Smooth muscle cell (in vitro differentiated cells): ENCODE measurements at regions not wholly inside any gene's neighbourhood (a gene's known extent, or its start where the extent isn't known, plus 50 kb on each side); places are given as distances from the start of the nearest gene placed in this dataset.

Experiments used
- DNase-seq: peaks from one replicate; lab custom pipeline; 2025; ENCODE audit not compliant: unreplicated experiment; lab: John Stamatoyannopoulos, UW
- H2AFZ ChIP-seq: fragments of 200-600 bp; sonication (generic); 2 replicates; pipeline ENCODE4 v1.6.0; 2016; ENCODE audit warnings: antibody characterized with exemption, low read depth, mild to moderate bottlenecking
- H3F3A ChIP-seq: fragments of 200-600 bp; sonication (generic); 2 replicates; pipeline ENCODE4 v1.6.0; 2017; ENCODE audit warnings: antibody characterized with exemption, low read depth
- H3K27ac ChIP-seq: fragments of 200-600 bp; sonication (generic); 2 replicates; pipeline ENCODE4 v1.5.1; 2016; ENCODE audit warnings: low read depth, mild to moderate bottlenecking
- H3K27me3 ChIP-seq: fragments of 200-600 bp; sonication (generic); 2 replicates; pipeline ENCODE4 v1.6.1; 2016; ENCODE audit warnings: low read depth, mild to moderate bottlenecking
- H3K36me3 ChIP-seq: fragments of 200-600 bp; sonication (generic); 2 replicates; pipeline ENCODE4 v1.5.1; 2016; ENCODE audit warnings: low read depth
- H3K4me1 ChIP-seq: fragments of 200-600 bp; sonication (generic); 2 replicates; pipeline ENCODE4 v1.5.1; 2016; ENCODE audit warnings: low read depth
- H3K4me2 ChIP-seq: fragments of 200-600 bp; sonication (generic); 2 replicates; pipeline ENCODE4 v1.6.0; 2016; ENCODE audit warnings: mild to moderate bottlenecking
- H3K4me3 ChIP-seq: fragments of 200-600 bp; sonication (generic); 2 replicates; pipeline ENCODE4 v1.5.1; 2016; ENCODE audit warnings: mild to moderate bottlenecking
- H3K79me2 ChIP-seq: fragments of 200-600 bp; sonication (generic); 2 replicates; pipeline ENCODE4 v1.6.0; 2016; ENCODE audit warnings: low read depth, mild to moderate bottlenecking
- H3K9ac ChIP-seq: fragments of 200-600 bp; sonication (generic); 2 replicates; pipeline ENCODE4 v1.6.0; 2016; ENCODE audit warnings: low read depth
- H3K9me3 ChIP-seq: fragments of 200-600 bp; sonication (generic); replicated peaks from 2 replicates; pipeline ENCODE4 v1.5.1; 2016; ENCODE audit warnings: low read depth
- H4K20me1 ChIP-seq: fragments of 200-600 bp; sonication (generic); 2 replicates; pipeline ENCODE4 v1.6.0; 2016; ENCODE audit warnings: low read depth
- WGBS: methylation state at CpG from one replicate; pipeline ENCODE4 v1.1.7; 2016; ENCODE audit warnings: low lambda C conversion rate; 5-methylcytosine and 5-hydroxymethylcytosine counted together
- TF ChIP-seq, protein P1 (sequence below): fragments of 200-600 bp; sonication (generic); IDR thresholded peaks from 2 replicates; pipeline ENCODE4 v1.5.1; 2017; ENCODE audit warnings: borderline replicate concordance, mild to moderate bottlenecking, antibody characterized with exemption; ENCODE audit not compliant: insufficient read depth, poor library complexity, severe bottlenecking

DNA sequence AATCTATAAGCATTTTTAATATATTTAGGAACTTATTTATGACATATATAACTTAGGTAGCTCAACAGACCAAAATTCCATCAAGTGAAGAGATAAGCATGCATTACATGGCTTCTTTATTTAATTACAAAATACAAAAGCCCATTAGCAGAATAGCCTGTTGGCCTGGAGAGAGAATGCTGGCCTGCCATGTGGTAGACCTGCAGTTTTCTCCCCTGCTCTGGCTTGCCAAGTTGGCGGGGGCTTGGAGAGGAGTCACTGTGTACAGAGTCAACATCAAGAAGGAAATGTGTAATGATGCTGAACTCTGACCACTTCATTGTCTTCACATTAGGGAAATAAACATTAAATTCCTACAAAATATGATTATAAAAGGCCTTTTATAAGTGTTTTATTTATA, 69.8 kb upstream of the CNTLN start:
- Histone ChIP-seq H3K4me1 (no peaks in the 10 kb centered on the region), H4K20me1 (no peaks in the 10 kb centered on the region), H3K79me2 (no peaks in the 10 kb centered on the region), H3K9me3 (no peaks in the 10 kb centered on the region), H3K4me3 (no peak overlapping the region), H3F3A (no peaks in the 10 kb centered on the region), H3K27ac (no peak overlapping the region), H3K27me3 (peaks cover 21% of the 10 kb centered on the region), H2AFZ (no peak overlapping the region), H3K9ac (no peak overlapping the region), H3K4me2 (no peak overlapping the region), H3K36me3 (no peaks in the 10 kb centered on the region)
- 94% methylated on average over 1 of the region's 1 CpG for WGBS
- TF ChIP-seq, protein P1, sequence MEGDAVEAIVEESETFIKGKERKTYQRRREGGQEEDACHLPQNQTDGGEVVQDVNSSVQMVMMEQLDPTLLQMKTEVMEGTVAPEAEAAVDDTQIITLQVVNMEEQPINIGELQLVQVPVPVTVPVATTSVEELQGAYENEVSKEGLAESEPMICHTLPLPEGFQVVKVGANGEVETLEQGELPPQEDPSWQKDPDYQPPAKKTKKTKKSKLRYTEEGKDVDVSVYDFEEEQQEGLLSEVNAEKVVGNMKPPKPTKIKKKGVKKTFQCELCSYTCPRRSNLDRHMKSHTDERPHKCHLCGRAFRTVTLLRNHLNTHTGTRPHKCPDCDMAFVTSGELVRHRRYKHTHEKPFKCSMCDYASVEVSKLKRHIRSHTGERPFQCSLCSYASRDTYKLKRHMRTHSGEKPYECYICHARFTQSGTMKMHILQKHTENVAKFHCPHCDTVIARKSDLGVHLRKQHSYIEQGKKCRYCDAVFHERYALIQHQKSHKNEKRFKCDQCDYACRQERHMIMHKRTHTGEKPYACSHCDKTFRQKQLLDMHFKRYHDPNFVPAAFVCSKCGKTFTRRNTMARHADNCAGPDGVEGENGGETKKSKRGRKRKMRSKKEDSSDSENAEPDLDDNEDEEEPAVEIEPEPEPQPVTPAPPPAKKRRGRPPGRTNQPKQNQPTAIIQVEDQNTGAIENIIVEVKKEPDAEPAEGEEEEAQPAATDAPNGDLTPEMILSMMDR = no peak
- no peak for DNase-seq

DNA sequence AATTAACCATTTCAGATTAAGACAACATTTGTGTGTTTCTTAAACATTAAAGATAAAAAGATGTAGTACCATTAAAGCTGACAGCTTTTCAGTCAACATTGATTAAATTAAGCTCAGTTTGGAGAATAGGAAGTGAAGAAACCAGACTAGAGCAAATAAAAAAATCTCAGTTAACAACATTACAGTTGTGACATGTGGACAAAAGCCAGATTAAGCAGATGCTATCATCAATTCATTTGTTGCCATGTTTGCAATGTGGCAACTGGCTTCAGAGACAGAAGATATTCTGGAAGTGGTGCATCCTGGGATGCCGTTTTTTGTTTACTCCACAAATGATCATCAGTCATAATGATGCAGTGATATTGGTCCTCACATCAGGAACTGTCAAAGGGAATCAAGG, 70.3 kb upstream of the CNTLN start:
- Histone ChIP-seq H3K4me3 (no peak overlapping the region), H3K27ac (no peak overlapping the region), H3K27me3 (peaks cover 21% of the 10 kb centered on the region), H3K4me1 (no peaks in the 10 kb centered on the region), H3F3A (no peaks in the 10 kb centered on the region), H3K9me3 (no peaks in the 10 kb centered on the region), H2AFZ (no peak overlapping the region), H3K9ac (no peak overlapping the region), H3K4me2 (no peak overlapping the region), H4K20me1 (no peaks in the 10 kb centered on the region), H3K79me2 (no peaks in the 10 kb centered on the region), H3K36me3 (no peaks in the 10 kb centered on the region)
- TF ChIP-seq, protein P1 = no peak
- no peak for DNase-seq
- 75% methylated on average over 1 of the region's 1 CpG for WGBS

DNA sequence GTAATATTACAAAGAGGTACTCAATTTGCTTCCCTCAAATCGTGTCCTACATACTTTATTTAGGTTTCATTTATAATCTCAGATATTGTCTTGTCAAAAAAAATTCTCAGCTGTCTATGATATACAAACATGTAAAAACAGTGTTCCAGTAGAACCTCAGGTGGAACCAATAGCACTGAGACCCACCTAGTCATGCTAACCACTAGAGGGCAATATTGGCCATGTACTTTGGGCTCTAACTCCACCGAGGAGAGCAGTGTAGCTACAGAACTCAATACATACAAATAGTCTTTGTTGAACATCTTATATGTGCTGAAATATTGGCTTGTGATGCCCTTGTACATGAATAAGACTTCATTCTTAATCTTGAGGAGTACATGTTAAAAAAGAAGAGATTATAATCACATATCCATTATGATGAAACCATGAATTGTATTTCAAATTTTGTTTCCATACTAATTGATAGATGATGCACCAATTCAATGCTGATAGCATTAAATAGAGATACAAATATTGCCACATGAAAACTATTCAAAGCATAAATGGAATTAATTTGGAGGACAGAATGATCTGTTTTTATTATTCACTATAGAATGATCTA, 71.2 kb upstream of the CNTLN start:
- H3K27me3 ChIP-seq = peaks cover 21% of the 10 kb centered on the region
- DNase-seq = no peak
- H3K9me3 ChIP-seq = no peaks in the 10 kb centered on the region
- H3K79me2 ChIP-seq = no peaks in the 10 kb centered on the region
- H3K4me1 ChIP-seq = no peaks in the 10 kb centered on the region
- H2AFZ ChIP-seq = no peak overlapping the region
- H3K36me3 ChIP-seq = no peaks in the 10 kb centered on the region
- H4K20me1 ChIP-seq = no peaks in the 10 kb centered on the region
- no peaks in the 10 kb centered on the region for H3F3A ChIP-seq
- no peak overlapping the region for H3K4me2 ChIP-seq
- no peak overlapping the region for H3K9ac ChIP-seq
- no peak overlapping the region for H3K4me3 ChIP-seq
- WGBS = 3% methylated on average over 2 of the region's 2 CpGs
- TF ChIP-seq, protein P1 = peak; percentile 73
- H3K27ac ChIP-seq = no peak overlapping the region

DNA sequence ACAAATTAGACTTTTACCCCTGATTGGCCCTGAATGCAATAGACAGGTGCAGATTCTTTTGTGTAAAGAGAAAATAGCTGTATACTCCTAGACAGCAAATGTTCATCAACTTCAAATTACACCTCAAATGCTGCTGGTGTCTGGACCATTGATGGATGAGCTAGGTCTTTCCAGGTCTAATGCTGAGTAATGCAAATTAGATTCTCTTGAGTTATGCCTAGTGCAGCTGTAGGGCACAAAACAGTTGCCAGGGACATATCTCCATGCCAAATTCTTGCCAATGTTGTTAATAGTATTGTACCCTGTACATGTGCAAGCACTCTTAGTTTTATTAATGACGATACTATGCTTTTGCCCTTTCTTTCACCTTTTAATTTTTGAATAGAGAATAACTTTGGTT, 72.3 kb upstream of the CNTLN start:
- H4K20me1 ChIP-seq = no peaks in the 10 kb centered on the region
- no peak overlapping the region for H2AFZ ChIP-seq
- no peak overlapping the region for H3K4me2 ChIP-seq
- TF ChIP-seq, protein P1 = no peak
- no peak overlapping the region for H3K9ac ChIP-seq
- H3K79me2 ChIP-seq = no peaks in the 10 kb centered on the region
- peaks cover 21% of the 10 kb centered on the region for H3K27me3 ChIP-seq
- DNase-seq = no peak
- H3K4me1 ChIP-seq = no peaks in the 10 kb centered on the region
- H3F3A ChIP-seq = no peaks in the 10 kb centered on the region
- 0% methylated on average over 1 of the region's 1 CpG for WGBS
- H3K36me3 ChIP-seq = no peaks in the 10 kb centered on the region
- H3K9me3 ChIP-seq = no peaks in the 10 kb centered on the region
- no peak overlapping the region for H3K4me3 ChIP-seq
- H3K27ac ChIP-seq = no peak overlapping the region
